Nephron (organoid): ENCODE measurements at regions not wholly inside any gene's neighbourhood (a gene's known extent, or its start where the extent isn't known, plus 50 kb on each side); places are given as distances from the start of the nearest gene placed in this dataset.

ENCODE experiments used
- H3K27ac Mint-ChIP-seq, 3 experiments: 2 replicates each; pipeline ENCODE4 v1.8.0; 2020; ENCODE audit warnings: mixed read lengths in 3 of 3, mild to moderate bottlenecking in 2 of 3, moderate library complexity in 1 of 3
- H3K27me3 Mint-ChIP-seq: 2 replicates; pipeline ENCODE4 v1.8.0; 2021; ENCODE audit warnings: low read depth, mild to moderate bottlenecking, moderate library complexity, mixed read lengths
- H3K36me3 Mint-ChIP-seq: 2 replicates; pipeline ENCODE4 v1.8.0; 2020; ENCODE audit warnings: low read depth, mixed read lengths
- H3K4me1 Mint-ChIP-seq: 2 replicates; pipeline ENCODE4 v1.8.0; 2020; ENCODE audit warnings: mixed read lengths
- H3K4me3 Mint-ChIP-seq, 3 experiments: 2 replicates each; pipeline ENCODE4 v1.8.0; 2020; ENCODE audit warnings: mild to moderate bottlenecking in 3 of 3, mixed read lengths in 3 of 3, moderate library complexity in 2 of 3
- H3K9me3 Mint-ChIP-seq: 2 replicates; pipeline ENCODE4 v1.8.0; 2020; ENCODE audit warnings: mixed read lengths
- TF ChIP-seq, protein P1 (sequence below), 3 experiments: fragments of 200-600 bp; sonication (generic); IDR thresholded peaks; one replicate each; pipeline ENCODE4 v1.5.0; 2021; ENCODE audit warnings: antibody characterized with exemption in 3 of 3; ENCODE audit not compliant: unreplicated experiment in 3 of 3

DNA sequence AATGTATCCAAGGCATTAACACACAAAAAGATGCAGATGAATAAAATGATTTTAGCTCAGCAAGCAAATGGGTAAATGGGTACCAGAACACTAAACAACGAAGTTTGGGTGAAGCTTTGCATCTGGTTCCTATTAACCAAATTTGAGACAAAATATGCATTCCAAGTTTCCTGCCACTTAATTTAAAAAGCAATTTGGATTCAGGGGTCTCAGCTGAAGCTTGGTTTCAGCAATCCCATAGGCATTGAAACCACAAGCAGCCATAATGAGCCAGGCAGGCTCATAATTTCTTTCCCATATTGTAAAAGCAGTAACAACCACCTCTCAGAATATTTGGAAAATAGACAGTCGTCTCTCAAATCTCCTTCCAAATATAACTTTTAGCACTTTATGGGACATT is 138.9 kb downstream of the NXNL2 start:
- Mint-ChIP-seq H3K9me3 (no peaks in the 10 kb centered on the region), H3K4me3 (no peak overlapping the region), H3K4me1 (peaks cover 4% of the 10 kb centered on the region), H3K36me3 (no peaks in the 10 kb centered on the region), H3K27me3 (no peaks in the 10 kb centered on the region), H3K27ac (no peak overlapping the region)
- TF ChIP-seq, protein P1, sequence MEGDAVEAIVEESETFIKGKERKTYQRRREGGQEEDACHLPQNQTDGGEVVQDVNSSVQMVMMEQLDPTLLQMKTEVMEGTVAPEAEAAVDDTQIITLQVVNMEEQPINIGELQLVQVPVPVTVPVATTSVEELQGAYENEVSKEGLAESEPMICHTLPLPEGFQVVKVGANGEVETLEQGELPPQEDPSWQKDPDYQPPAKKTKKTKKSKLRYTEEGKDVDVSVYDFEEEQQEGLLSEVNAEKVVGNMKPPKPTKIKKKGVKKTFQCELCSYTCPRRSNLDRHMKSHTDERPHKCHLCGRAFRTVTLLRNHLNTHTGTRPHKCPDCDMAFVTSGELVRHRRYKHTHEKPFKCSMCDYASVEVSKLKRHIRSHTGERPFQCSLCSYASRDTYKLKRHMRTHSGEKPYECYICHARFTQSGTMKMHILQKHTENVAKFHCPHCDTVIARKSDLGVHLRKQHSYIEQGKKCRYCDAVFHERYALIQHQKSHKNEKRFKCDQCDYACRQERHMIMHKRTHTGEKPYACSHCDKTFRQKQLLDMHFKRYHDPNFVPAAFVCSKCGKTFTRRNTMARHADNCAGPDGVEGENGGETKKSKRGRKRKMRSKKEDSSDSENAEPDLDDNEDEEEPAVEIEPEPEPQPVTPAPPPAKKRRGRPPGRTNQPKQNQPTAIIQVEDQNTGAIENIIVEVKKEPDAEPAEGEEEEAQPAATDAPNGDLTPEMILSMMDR (IDR thresholded peaks at IDR 0.05; ENCODE audit: unreplicated experiment in 3 of 3), result no peak

DNA sequence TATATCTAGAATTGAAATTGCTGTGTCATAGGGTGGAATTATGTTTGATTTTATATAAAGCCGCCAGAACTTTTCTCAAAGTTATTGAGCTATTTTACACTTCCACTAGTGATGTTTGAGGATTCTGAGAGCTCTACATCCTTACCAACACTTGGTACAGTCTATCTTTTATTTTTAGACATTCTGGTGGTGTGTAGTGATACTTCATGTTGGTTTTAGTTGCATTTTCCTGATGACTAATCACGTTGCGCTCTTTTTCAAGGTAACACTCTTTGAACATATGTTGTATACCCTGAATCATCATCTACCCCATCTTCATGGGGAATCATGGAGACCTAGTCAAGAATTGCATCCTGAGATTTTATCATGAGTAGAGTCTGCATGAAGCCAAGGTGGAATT is 141.7 kb downstream of the NXNL2 start:
- H3K4me3 Mint-ChIP-seq, result no peak overlapping the region
- TF ChIP-seq, protein P1 (IDR thresholded peaks at IDR 0.05; ENCODE audit: unreplicated experiment in 3 of 3), result no peak
- H3K36me3 Mint-ChIP-seq, result no peaks in the 10 kb centered on the region
- no peaks in the 10 kb centered on the region for H3K27me3 Mint-ChIP-seq
- H3K27ac Mint-ChIP-seq, result peak overlapping the region in 1 of 3 experiments; percentile 25
- H3K9me3 Mint-ChIP-seq, result no peaks in the 10 kb centered on the region
- H3K4me1 Mint-ChIP-seq, result peaks cover 27% of the 10 kb centered on the region

DNA sequence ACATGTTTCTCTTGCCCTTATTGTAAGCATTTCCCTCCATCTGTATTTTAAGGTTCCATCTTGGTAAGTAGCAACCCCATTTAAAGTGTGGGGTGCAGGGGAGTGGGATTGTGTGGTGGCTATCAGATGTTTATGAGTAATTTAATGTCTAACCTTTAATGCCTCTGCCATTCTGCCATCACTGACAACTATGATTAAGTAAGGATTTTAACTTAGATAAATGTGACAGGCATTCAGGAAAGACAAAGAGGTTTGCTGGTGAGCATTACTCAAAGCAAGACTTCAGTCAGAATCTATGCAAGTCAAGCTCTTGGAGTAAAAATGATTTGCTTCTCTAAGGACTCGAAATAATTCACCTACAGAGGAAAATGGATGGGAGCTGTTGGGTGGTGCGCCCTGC is 143.0 kb downstream of the NXNL2 start:
- no peaks in the 10 kb centered on the region for H3K36me3 Mint-ChIP-seq

DNA sequence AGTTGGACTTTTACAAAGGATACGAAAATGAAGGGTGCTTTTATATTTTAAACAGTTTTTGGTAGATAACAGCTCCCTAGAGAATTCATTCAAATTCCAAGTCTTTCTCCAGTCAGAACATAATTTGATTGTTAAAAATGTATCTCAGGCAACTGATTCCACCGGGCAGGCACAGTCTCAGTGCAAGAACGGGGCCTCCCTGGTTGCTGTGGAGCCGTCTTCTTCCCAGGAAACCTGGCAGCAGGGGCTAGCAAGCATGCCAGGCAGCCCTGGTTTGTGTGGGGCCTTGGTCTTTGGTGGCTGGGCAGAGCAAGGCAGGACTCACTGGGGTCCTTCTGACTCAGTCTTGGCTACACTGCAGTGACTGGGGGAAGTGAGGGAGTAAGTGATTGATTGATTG is 143.5 kb downstream of the NXNL2 start:
- peaks cover 1% of the 10 kb centered on the region for H3K27me3 Mint-ChIP-seq
- no peak overlapping the region for H3K4me3 Mint-ChIP-seq
- H3K9me3 Mint-ChIP-seq, result no peaks in the 10 kb centered on the region
- H3K4me1 Mint-ChIP-seq, result peaks cover 35% of the 10 kb centered on the region
- TF ChIP-seq, protein P1 (IDR thresholded peaks at IDR 0.05; ENCODE audit: unreplicated experiment in 3 of 3), result no peak
- peak overlapping the region; percentile 84 to 96 (median 84) for H3K27ac Mint-ChIP-seq
- no peaks in the 10 kb centered on the region for H3K36me3 Mint-ChIP-seq

More for the DNA sequence above, 143.0 kb downstream of the NXNL2 start:
- H3K9me3 Mint-ChIP-seq, result no peaks in the 10 kb centered on the region
- TF ChIP-seq, protein P1 (IDR thresholded peaks at IDR 0.05; ENCODE audit: unreplicated experiment in 3 of 3), result no peak
- peaks cover 34% of the 10 kb centered on the region for H3K4me1 Mint-ChIP-seq
- H3K27ac Mint-ChIP-seq, result peak overlapping the region; percentile 84 to 96 (median 84)
- H3K27me3 Mint-ChIP-seq, result no peaks in the 10 kb centered on the region
- H3K4me3 Mint-ChIP-seq, result no peak overlapping the region

DNA sequence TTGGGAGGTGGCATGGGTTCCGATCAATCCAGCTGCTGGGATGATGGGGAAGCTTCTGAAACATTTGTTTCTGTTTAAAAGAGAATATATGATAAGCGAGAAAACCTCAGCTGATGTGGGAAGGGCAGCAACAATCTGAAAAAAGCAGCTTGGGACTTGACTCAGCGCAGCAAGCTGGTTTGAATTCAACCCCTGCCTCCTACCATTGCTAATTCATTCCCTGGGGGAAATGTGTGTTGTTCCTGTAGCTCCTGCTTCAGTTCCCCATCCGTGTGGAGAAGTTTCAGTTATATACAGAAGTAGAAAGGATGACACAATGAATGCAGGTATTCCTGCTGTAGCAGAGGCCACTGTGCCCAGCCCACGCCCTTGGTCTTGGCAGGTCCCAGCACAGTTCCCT is 145.1 kb downstream of the NXNL2 start:
- Mint-ChIP-seq H3K27me3 (peaks cover 4% of the 10 kb centered on the region), H3K27ac (peak overlapping the region; percentile 84 to 96 (median 94)), H3K36me3 (no peaks in the 10 kb centered on the region), H3K4me1 (peaks cover 38% of the 10 kb centered on the region), H3K9me3 (no peaks in the 10 kb centered on the region), H3K4me3 (no peak overlapping the region)
- TF ChIP-seq, protein P1 (IDR thresholded peaks at IDR 0.05; ENCODE audit: unreplicated experiment in 3 of 3), result no peak

DNA sequence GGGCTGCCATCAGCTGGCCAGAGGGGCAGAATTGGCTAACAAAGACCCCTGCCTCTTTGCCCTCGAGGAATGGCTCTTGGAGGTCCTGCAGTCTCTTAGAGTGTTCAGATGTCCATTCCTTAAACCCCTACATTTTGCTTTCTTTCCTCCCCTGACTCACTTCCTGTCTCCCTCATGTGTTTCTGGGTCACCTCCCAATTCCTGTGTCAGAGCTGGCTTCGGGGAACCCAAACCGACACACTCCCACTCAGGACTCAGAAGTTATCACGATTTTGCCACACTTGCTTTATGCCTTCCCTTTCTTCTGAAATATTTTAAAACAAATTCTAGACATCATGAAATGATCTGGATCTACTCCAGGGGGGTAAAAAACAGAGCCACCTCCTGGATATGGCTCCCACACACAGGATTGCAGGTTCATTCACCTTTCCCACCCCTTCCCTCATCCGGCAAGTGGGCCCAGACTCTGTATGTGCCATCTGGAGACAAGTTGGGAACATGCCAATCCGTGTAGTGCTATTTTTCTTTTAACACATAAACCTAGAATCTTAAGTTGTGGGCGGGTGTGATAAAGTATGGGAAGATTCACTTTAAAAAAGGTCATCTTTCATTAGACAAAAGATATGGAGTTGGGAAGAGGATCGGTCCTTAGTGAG is 145.7 kb downstream of the NXNL2 start:
- H3K27ac Mint-ChIP-seq, result peak overlapping the region; percentile 78 to 94 (median 84)
- TF ChIP-seq, protein P1 (IDR thresholded peaks at IDR 0.05; ENCODE audit: unreplicated experiment in 3 of 3), result no peak
- peaks cover 4% of the 10 kb centered on the region for H3K27me3 Mint-ChIP-seq
- no peaks in the 10 kb centered on the region for H3K36me3 Mint-ChIP-seq
- peak overlapping the region in 1 of 3 experiments; percentile 13 for H3K4me3 Mint-ChIP-seq
- no peaks in the 10 kb centered on the region for H3K9me3 Mint-ChIP-seq
- H3K4me1 Mint-ChIP-seq, result peaks cover 41% of the 10 kb centered on the region
